Hematopoietic multipotent progenitor cell treated with erythropoietin and hydrocortisone succinate and interleukin-3 and kit ligand, for 6 days (in vitro differentiated cells): ENCODE measurements at regions not wholly inside any gene's neighbourhood (a gene's known extent, or its start where the extent isn't known, plus 50 kb on each side); places are given as distances from the start of the nearest gene placed in this dataset.

Experiments used
- DNase-seq: peaks from one replicate; pipeline ENCODE4 v3.0.0-alpha.2; 2015

GRCh38 chr1:215466361-215466760, 100.7 kb upstream of the KCTD3 start:
- no peak for DNase-seq

- no peak for DNase-seq
Observed at GRCh38 chr1:215471463-215471862, 95.6 kb upstream of the KCTD3 start.

DNA sequence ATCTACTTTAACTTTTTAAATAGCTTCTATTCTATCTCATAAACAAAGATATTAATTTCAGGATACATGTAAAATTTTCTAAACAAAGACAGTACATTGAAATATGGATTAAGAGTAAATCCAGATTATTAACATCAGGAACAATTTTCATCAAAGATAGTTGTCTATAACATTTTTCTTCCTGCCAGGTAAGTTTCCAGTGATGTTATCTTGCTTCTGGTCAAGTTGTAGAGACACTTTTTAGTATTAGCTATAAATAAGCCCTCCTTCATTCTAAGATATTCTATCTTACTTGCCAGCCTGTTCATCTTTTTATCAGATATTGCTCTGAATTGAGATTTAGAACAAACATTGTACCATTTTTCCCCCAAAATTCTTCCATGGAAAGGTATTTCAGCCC, 94.4 kb upstream of the KCTD3 start:
- no peak for DNase-seq

DNA sequence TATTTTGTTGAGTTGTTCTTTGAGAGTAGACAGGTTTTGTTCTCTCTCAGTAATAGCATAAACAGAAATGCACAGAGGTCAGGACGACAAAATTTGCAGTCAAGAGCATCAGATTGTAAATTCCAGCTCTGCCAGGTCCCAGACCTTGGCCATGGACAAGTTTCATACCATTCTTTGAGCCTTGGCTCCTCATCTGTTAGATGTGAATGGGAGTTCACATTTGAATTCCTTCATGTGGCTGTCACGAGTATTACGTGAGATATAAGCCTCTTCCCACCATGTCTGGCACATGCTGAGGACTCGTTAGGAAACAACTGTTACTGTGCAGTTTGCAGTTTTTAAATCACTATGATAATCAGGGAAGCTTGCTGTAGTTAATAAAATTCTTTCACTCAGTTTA, 93.2 kb upstream of the KCTD3 start:
- DNase-seq = no peak

GRCh38 chr1:215474940-215475339, 92.2 kb upstream of the KCTD3 start:
- DNase-seq = no peak

- DNase-seq = no peak
Observed at GRCh38 chr1:215475796-215476481, 91.2 kb upstream of the KCTD3 start.

GRCh38 chr1:215476541-215476940, 90.6 kb upstream of the KCTD3 start:
- DNase-seq = no peak

- no peak for DNase-seq
Observed at GRCh38 chr1:215477632-215478031, 89.5 kb upstream of the KCTD3 start.

DNA sequence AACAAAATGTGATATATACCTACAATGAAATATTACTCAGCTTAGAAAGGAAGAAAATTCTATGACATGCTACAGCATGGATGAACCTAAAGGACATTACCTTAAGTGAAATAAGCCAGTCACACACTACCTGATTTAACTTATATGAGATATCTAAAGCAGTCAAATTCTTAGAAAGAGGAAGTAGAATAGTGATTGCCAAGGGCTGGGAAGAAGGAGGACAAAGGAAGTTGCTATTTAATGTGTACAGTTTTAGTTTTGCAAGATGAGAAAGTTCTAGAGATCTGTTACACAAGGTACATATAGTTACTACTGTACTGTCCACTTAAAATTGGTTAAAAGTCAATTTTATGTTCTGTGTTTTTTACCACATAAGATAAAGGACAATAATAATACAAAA, 87.5 kb upstream of the KCTD3 start:
- DNase-seq = peak; percentile 4

DNA sequence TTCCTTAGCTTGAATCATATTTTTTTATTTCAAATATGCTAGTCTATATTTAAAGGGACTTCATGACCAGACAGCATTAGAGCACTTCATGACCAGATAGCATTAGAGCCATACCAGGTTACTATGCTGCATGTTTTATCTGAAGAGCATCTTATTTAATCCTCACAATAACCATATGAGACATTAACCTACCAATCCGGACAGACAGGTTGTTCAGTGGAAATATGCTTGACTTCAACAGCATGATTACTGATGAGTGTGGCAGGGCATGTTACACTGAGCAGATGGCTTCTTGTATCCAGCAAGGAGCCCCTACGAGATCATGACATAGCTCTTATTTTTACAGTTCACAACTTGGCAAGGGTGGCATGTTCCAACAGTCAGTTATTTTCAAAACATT, 85.0 kb upstream of the KCTD3 start:
- DNase-seq = no peak

GRCh38 chr1:215484171-215484939, 82.7 kb upstream of the KCTD3 start:
- DNase-seq = no peak

- DNase-seq = no peak
Observed at GRCh38 chr1:215487466-215487865, 79.6 kb upstream of the KCTD3 start.

- DNase-seq = no peak
Observed at GRCh38 chr1:215488850-215489249, 78.3 kb upstream of the KCTD3 start.

GRCh38 chr1:215489771-215490565, 77.1 kb upstream of the KCTD3 start:
- no peak for DNase-seq

DNA sequence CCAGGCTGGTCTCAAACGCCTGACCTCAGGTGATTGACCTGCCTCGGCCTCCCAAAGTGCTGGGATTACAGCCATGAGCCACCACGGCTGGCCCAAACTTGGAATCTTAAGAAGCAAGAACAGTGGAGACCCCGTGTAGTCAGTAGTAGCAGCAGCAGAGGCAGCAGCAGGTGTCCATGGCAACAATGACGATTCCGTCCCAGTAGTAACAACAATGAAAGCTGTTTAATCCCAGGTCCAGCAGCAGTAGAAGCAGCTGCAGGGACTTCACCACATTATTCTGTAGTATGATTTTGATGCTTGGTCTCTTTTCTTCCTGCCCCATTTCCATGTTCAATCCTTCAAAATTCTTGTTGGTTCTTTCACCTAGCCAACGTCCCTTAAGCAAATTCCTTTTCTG, 69.6 kb upstream of the KCTD3 start:
- no peak for DNase-seq

- DNase-seq = no peak
Observed at GRCh38 chr1:215501496-215501895, 65.6 kb upstream of the KCTD3 start.

DNA sequence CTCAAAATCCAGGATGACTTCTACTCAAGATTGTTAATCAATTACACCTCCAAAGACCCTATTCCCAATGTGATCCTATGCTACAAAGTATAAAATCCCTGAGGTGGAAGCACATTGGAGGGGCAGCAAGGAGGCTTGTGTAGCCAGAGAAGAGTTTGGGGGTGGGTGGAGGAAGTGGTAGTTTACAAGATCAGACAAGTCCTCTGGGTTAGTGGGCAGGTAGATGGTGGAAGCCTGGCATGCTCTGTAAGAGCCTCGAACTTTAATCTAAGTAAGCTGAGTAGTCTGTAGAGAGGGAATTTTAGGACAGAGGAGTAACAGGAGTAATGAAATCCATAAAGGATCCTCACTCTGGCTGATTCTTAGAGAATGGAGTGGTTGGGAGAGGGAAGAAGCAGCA, 65.0 kb upstream of the KCTD3 start:
- DNase-seq = no peak

DNA sequence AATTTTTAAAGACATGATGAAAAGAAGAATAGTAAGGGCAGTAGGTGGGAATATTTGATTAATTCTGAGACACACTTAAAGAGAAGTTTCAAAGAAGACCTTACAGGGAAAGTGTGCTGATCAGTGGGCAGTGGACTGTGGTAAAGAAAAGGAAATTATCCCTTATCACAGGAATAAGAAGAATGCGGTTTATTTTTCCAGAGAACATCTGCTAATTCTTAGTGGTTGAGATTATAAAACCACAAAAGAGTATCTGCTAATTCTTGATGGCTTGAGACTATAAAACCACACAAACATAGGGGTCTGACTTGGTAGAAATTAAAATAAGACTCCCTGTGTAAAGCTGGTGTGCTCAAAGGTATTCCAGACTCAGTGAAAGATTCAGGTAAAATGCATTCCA, 60.0 kb upstream of the KCTD3 start:
- peak; percentile 54 for DNase-seq

- DNase-seq = no peak
Observed at GRCh38 chr1:215508311-215508710, 58.8 kb upstream of the KCTD3 start.
